PFSK-1 (cell line): ENCODE measurements at regions not wholly inside any gene's neighbourhood (a gene's known extent, or its start where the extent isn't known, plus 50 kb on each side); places are given as distances from the start of the nearest gene placed in this dataset.

ENCODE experiments used
- FOXP2 ChIP-seq: optimal IDR thresholded peaks from 2 replicates; pipeline ENCODE3; 2011; ENCODE audit warnings: borderline replicate concordance, control low read depth, inconsistent platforms; ENCODE audit not compliant: insufficient read depth; ENCODE audit errors: extremely low read length, extremely low read depth
- POLR2AphosphoS5 ChIP-seq: IDR thresholded peaks from 2 replicates; pipeline ENCODE4 v1.6.1; 2012; ENCODE audit warnings: low read depth, mild to moderate bottlenecking, control low read depth, low read length, moderate library complexity
- REST ChIP-seq, 2 experiments: IDR thresholded peaks; 2 replicates each; pipeline versions ENCODE4 v1.6.1 to v1.8.0; 2011 to 2012; ENCODE audit warnings: low read depth in 2 of 2, low read length in 2 of 2, control low read depth in 1 of 2, inconsistent platforms in 1 of 2, mild to moderate bottlenecking in 1 of 2, moderate library complexity in 1 of 2; ENCODE audit not compliant: insufficient read depth in 1 of 2
- SIN3A ChIP-seq: IDR thresholded peaks from 2 replicates; pipeline ENCODE4 v1.6.1; 2012; ENCODE audit warnings: mild to moderate bottlenecking, low read length, moderate library complexity, borderline replicate concordance; ENCODE audit not compliant: insufficient read depth
- TAF1 ChIP-seq: IDR thresholded peaks from 2 replicates; pipeline ENCODE4 v1.6.1; 2012; ENCODE audit warnings: low read length, control low read depth, borderline replicate concordance; ENCODE audit not compliant: insufficient read depth

- TF ChIP-seq REST (IDR thresholded peaks at IDR 0.05; ENCODE audit: insufficient read depth in 1 of 2, low read depth in 2 of 2, low read length in 2 of 2) (no peak), POLR2AphosphoS5 (no peak), SIN3A (no peak), FOXP2 (no peak), TAF1 (no peak)
These were observed 132.4 kb upstream of the ANO3 start for GRCh38 chr11:26199331-26200095.

GRCh38 chr11:26201411-26201810, 130.5 kb upstream of the ANO3 start:
- TF ChIP-seq SIN3A, result no peak
- TF ChIP-seq FOXP2, result no peak
- no peak for TF ChIP-seq TAF1
- no peak for TF ChIP-seq REST (IDR thresholded peaks at IDR 0.05; ENCODE audit: insufficient read depth in 1 of 2, low read depth in 2 of 2, low read length in 2 of 2)
- TF ChIP-seq POLR2AphosphoS5, result no peak

- TF ChIP-seq SIN3A (no peak), REST (IDR thresholded peaks at IDR 0.05; ENCODE audit: insufficient read depth in 1 of 2, low read depth in 2 of 2, low read length in 2 of 2) (no peak), TAF1 (no peak), POLR2AphosphoS5 (no peak), FOXP2 (no peak)
These were observed 129.2 kb upstream of the ANO3 start for GRCh38 chr11:26202754-26203153.

GRCh38 chr11:26204101-26204500, 127.8 kb upstream of the ANO3 start:
- TF ChIP-seq FOXP2, result no peak
- TF ChIP-seq SIN3A, result no peak
- no peak for TF ChIP-seq TAF1
- TF ChIP-seq POLR2AphosphoS5, result no peak
- no peak for TF ChIP-seq REST (IDR thresholded peaks at IDR 0.05; ENCODE audit: insufficient read depth in 1 of 2, low read depth in 2 of 2, low read length in 2 of 2)
